Prostate gland (tissue), 2 donors: ENCODE measurements at regions not wholly inside any gene's neighbourhood (a gene's known extent, or its start where the extent isn't known, plus 50 kb on each side); places are given as distances from the start of the nearest gene placed in this dataset.

Experiments
- POLR2A ChIP-seq: fragments of 450-650 bp; IDR thresholded peaks from one replicate; pipeline ENCODE4 v1.6.1; 2016; ENCODE audit warnings: antibody characterized with exemption, mild to moderate bottlenecking
- POLR2AphosphoS5 ChIP-seq: sonication (generic); formaldehyde crosslinking; IDR thresholded peaks from one replicate; pipeline ENCODE4 v1.6.1; 2017; ENCODE audit warnings: antibody characterized with exemption
- TF ChIP-seq, protein P1 (sequence below), 4 experiments: fragments of 200-600 bp in 2 of 4; fragments of 450-650 bp in 2 of 4; sonication (generic) in 2 of 4; IDR thresholded peaks; 1 replicate in 3 of 4; 2 replicates in 1 of 4; pipeline ENCODE4 v1.5.1; 2016 to 2019; ENCODE audit warnings: antibody characterized with exemption in 4 of 4, mild to moderate bottlenecking in 2 of 4, moderate library complexity in 2 of 4

DNA sequence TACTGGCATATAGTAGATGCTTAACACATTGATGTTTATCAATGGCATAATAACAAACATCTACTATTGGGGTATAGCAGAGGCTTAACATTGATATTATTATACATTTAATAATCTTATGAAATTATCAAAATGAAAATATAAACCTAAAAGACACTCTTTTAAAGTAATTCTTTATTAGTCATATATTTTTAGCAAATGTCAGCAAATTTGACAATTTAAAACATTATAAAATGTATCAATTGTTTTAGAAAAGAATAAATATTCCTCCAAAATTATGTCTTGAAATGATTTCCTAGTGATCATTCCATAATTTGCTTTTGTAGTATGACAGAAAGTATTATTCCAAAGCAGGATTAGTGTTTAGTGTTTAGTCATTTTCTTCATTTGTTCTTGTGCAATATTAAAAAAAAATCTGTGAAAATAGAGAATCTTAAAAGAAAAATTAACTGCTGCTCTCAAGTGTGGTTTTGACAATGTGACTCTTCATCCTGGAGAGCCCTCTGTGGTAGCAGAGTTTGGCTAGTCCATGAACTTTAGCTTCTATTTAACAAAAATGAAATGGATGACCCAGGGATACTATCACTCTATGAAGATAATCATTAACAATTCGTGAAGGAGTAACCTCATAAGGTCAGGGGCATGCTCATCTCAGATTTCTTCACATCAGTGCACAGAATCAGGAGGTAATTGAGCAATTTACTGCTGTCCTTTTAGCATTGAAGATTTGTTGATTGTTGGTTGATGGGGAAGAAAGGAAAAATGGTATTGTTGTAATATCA lies 1018.5 kb downstream of the LRFN5 start:
- TF ChIP-seq, protein P1, sequence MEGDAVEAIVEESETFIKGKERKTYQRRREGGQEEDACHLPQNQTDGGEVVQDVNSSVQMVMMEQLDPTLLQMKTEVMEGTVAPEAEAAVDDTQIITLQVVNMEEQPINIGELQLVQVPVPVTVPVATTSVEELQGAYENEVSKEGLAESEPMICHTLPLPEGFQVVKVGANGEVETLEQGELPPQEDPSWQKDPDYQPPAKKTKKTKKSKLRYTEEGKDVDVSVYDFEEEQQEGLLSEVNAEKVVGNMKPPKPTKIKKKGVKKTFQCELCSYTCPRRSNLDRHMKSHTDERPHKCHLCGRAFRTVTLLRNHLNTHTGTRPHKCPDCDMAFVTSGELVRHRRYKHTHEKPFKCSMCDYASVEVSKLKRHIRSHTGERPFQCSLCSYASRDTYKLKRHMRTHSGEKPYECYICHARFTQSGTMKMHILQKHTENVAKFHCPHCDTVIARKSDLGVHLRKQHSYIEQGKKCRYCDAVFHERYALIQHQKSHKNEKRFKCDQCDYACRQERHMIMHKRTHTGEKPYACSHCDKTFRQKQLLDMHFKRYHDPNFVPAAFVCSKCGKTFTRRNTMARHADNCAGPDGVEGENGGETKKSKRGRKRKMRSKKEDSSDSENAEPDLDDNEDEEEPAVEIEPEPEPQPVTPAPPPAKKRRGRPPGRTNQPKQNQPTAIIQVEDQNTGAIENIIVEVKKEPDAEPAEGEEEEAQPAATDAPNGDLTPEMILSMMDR (IDR thresholded peaks at IDR 0.05) = no peak
- TF ChIP-seq POLR2AphosphoS5 (no peak), POLR2A (no peak)
